HK-2 (cell line): ENCODE measurements at regions not wholly inside any gene's neighbourhood (a gene's known extent, or its start where the extent isn't known, plus 50 kb on each side); places are given as distances from the start of the nearest gene placed in this dataset.
A peak's percentile ranks its signal among the peaks of the same experiment; 100 is the strongest.
"Not testable (repeated sequence)": the region's sequence is repeated elsewhere in the genome, so short reads cannot be mapped to it uniquely, and the experiment has no call there.

Source experiments
- DNase-seq: peaks from one replicate; pipeline ENCODE4 v3.0.0-alpha.2; 2018; ENCODE audit not compliant: unreplicated experiment

DNA sequence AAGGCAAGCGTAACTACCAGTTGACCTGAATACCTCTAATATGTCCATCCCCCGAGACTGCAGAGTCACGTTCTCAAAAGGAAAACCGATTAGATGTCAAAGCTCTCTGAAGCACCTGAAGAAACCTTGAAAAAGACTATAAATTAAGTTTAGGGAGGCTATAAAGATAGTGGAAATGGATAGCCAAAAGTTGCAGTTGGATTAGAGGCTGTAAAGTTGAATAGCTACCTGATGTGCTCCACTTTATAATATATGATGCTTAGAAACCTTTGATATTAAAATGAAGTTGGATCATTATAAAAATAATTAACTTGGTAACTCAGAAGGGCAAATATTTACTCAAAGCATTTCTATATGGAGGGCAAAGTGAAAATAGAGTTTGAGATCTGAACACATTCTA, 506.6 kb upstream of the AGA start:
- DNase-seq = no peak

DNA sequence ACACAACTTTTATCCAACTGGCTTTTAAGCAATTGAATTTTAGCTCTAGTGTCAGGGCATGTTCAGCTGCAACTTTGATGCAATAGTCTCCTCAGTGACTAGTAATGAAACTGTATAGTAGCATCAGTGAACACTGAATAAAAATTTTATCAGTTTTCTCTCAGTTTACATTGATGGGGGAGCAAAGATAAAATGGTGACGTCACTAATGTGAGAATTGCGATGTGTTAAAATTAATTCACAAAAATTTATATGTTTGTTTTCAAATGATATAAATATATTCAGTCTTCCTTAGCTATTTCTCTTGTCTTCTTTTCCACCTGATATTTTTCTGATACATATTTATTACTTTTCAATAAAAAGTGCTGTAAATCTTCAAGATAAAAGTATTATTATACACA, 508.8 kb upstream of the AGA start:
- DNase-seq = no peak

DNA sequence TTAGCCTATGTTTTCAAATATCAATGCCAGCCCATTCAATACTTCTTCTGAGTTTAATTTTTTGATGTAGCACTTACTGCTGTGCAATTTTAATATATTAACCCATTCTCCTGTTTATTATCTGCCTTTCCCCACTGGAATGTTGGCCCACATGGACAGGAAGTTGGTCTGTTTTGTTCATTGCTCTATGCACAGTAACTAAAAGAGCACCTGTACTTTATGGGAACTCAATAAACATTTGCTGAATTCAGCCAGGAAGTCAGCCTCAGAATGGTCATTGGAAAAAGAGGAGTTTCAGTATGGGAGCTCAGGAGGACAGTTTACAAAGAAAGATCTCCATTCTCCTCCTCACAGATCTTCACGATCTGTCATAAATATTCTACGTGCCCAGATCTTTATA, 510.5 kb upstream of the AGA start:
- DNase-seq = no peak

DNA sequence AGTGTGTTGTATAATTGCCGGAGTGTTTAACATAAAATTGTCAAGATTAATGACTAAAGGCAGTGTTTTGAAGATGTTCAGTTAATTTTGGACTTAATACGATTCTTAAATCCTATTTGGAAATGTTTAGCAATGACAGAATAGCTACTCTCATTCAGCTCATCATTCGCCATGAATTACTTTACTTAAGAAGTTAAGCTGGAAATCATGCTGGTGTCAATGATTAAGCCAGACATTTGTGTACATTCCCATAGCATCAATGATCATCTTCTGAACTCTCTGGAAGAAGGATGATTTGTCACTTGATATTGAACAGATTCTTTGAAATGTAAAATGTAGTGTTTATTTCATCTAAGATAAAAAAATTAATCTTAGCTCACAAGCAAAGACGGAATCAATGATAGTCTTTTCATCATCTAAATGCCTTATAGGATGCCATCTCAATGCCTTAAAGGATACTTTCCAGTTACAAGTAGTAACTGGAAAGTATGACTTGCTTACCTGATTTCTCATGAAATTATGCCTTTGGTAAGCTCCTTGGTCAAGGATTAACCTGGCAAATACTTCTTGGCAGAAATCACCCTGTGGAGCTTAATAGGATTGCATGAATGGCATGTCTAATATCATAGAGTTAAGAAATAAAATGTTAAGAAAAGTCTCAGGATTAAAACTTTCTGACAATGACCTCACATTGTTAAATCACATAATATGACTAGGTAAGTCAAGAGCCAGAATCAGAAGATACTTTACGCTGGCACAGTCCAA, 515.5 kb upstream of the AGA start:
- no peak for DNase-seq

DNA sequence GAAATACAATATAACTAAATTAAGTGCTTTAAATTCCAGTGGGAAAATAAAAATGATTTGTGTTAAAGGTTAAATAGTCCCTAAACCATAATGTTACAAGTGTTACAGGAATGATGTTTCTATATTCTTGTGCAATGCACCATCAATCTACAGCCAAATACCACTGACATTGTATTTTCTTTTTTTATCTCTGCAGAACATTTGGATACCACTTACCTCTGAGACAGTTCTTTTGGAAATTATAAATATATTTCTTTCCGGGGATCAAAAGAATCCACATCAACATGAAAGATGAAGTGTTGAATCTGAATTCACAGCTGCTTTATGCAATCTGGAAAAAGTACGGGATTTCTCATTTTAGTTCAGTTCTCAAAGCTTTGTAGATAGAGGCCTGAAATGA, 518.3 kb upstream of the AGA start:
- no peak for DNase-seq

DNA sequence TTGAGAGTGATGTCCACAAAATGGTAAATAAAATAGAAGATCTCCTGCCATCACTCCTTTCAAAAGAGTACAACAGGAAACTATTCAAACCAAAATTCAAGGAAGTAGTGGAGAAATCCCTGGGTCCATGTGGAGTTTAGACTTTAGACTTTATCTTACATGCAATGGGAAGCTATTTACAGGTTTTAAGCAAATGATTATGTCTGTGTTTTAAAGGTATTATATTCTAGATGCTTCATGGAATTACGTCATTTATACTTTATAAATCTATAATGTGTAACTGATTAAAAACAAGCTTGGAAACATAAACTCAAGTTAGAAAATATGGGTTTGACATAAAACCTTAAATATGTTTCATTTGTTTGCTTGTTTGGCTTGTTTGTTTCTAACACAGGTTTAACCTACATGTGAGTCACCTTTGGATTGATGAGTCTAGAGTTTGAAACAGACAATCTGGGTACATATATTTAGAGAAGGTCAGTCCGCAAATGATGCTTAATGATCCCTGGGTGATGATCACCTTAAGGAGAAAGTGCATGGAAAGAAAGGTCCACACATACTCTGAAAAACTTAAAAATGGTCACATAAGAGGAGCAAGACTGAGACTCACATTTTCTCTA, 519.6 kb upstream of the AGA start:
- DNase-seq = no peak

DNA sequence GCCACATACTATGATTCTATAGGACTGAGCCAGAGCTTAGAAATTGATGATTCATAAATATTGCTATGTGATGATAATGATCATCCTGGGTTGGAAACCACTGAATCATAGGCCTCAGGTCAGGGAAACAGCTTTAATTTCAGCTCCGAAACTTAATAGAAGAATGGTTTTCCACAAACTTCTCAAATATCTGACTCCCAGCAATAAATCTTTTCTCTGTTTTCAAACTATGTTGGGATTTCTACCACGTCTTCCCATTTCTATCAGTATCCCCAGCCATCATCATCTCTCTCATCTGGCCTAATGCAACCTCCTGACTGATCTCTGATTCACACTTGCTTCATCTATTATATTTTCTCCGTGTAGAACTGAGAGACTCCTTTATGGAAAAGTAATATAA, 521.8 kb upstream of the AGA start:
- no peak for DNase-seq

DNA sequence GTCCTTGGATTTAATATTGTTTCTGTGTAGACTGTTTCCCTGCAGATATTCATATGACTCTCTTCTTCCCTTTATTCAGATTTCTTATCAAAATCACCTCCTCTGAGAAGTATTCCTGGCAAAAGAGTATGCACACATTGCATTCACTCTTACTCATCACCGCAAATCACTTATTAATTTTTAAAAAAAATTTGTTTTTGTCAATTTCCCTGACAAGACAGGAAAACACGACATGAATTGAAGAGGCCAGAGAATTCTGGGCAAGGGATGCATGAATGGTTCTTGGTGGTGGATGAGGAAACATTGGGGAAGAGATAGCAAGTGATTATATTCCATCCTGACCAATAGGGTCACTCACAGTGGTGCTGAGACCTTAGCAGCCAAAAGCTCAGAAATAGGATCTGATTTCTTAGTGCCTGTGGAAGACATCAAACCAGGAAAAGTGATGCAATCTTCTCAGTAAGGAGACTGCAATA, 522.5 kb upstream of the AGA start:
- peak; percentile 4 for DNase-seq

DNA sequence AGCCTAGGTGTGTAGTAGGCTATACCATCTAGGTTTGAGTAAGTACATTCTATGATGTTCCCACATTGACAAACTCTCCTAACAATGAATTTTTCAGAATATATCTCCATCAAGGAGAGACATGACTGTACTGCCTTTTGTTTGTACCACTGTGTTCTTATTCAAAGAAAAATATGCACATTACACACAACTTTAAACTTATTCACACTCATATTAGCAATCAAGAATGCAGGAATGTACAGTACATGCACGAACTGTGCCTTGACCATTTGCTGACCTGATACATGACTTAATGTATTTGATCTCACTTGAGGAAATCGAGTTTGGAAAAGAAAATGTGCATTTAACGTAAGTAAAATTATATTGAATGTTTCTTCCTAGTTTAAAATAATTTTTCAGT, 525.1 kb upstream of the AGA start:
- no peak for DNase-seq

DNA sequence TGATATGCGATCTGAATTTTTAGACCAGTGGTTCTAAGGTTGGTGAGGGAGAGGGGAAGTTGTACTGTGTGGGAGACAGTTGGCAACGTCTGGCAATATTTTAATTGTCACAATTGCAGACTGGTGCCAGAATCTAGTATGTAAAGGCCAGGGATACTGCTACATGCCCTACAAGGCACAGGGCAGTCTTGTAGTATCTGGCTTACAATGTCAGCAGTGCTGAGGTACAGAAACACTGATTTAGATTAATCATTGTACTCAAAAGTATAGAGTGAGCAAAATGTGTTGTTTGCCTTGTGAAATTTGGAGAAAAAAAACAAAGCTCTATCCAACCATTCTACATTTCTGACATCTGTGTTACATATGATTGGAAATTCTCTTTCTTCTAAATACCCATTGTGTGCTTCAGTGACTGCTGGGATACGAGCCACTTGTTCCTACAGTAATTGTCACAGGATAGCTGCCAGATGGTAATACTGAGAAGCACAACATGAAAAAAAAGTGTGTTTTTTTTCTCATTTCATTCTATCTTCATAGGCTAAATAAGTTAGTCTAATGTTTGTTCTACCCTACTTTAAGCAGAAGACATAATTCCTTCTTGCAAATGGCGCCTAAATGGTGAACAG, 526.7 kb upstream of the AGA start:
- DNase-seq = no peak

DNA sequence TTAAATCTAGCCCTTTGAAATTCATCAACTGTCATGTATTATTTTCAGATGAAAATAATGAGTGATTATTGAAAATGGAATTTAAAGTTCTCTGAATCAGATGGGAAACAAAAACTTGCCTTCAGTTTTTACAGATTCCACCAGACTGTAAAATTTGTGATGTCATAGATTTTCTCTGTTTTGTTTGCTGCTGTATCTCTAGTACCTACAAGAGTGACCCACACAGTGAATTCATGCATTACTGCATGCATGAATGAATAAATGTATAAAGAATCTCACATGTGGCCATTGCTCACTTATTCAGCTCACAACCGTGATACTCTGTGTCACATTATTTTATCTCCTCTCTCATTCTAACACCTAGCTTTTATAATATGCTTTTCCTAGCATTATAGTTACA, 532.2 kb upstream of the AGA start:
- no peak for DNase-seq

DNA sequence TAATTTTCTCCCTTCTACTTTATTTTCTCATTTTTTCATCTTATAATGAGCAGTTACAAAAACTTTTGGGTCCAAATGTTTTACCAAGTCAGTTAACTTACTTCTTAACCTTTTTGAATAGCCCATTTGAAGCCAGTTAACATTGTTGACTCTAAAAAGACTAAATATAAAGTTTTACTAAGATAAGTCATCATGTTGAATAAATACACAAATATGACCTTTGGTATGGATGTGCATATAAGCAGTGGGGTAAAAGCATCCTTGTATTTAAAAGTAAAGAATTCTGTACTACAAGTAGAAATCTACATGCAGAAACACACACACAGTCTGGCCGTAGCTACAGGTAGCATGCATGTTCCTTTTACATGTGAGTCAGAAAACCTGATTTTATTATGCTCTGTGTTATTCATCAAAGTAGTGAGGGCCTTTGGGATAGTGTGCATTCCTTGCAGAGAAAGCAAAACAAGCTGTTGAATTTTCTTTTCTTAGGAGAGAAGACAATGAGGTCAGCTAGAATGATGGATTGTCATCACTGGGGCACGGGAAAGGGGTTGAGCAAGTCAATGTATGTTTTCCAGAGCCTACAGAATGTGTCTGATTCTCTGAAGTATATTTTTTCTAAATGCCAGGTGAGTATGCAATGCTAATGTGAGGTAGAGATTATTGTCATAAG, 533.2 kb upstream of the AGA start:
- no peak for DNase-seq

DNA sequence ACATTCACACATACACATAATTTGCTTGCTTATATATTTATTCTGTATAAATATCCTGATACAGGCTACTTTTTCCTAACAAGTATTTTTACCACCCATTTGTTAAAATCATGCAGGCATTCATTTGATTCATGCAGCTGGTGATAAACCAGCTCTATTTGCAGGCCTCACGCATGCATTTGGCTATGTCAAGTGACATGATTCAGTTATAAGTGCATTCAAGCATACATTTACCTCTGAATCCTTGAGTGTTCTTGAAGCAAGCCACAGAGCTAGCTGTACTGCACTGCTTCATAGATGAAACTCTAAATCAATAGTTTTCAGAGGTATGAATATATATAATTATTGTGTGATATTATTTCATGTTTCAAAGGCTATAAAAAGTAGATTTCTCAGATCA, 544.0 kb upstream of the AGA start:
- DNase-seq = no peak

DNA sequence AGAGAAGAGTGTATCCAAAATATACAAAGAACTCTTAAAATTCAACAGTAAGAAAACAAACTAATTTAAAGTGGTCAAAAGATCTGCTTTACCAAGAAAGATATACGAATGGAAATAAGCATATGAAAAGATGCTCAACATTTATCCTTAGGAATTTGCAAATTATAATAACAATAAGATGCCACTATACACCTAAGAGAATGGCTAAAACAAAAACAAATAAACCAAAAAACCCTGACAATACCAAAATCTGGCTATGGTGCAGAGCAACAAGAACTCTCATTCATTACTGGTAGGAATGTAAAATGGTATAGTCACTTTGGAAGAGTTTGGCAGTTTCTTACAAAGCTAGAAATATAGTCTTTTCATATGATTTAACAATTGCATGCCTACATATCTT, 545.7 kb upstream of the AGA start:
- DNase-seq = no peak

DNA sequence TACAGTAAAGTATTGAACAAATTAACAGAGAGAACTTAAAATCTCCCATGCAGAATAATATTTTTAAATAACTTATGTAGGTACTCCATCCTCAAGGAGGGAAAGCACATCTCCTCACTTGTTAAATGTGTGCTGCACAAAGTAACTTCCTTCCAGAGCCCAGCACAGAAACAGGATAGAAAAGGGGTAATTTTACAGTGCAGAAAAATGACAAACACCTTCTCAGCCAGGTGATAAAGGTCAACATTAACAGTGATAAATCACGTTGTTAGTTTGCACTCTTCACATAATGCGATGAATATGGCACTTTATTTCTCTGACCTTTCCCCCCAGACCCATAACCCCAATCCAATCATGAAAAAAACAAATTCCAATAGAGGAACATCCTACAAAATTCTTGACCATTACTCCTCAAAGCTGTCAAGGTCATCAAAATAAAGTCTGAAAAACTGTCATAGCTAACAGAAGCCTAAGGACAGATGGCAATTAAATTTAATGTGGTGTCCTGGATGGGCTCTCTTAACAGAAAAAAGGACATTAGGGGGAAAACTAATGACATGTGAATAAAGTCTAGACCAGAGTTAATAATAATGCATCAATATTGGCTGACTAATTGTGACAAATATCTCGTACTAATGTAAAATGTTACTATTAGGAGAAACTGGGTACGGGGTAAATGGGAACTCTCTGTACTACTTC, 547.4 kb upstream of the AGA start:
- DNase-seq = no peak

DNA sequence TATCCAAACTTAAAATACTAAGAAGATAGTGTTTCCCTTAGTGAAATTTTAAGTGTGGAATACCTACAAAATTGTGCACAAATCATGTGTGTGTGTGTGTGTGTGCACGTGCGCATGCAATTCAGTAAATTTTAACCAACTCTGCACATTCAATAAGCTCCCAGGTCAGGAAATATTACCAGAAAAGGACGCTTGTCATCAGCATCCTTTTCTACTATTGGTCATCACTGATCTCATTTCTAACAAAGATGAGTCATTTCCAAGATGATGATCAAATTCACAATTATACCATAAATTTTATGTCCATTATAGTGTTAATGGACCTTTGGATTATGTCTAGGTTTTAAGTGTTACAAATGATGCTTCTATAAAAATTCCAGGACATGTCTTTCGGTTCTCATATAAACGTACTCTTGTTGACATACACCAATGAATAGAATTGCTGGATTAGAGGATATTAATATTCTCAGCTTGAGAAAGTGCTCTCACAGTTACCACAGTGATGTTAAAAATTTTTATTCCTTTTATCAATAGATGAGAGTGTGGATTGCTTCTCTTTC, 560.9 kb upstream of the AGA start:
- no peak for DNase-seq

DNA sequence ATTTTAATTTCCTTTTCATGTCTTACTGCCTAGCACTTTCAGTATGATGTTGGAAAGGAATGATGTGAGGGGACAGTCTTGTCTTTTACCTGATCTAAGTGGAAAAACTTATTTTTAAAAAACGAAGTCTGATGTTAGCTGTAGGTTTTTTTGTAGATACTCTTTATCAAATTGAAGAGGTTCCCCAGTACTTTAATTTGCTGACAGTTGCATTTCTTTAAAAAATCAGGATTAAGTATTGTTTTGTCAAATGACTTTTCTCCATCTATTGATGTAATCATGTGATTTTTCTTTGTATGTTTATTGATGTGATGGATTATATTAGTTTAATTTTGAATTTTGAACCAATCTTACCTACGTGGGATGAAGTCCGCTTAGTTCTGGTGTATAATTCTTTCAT, 568.4 kb upstream of the AGA start:
- DNase-seq = no peak

DNA sequence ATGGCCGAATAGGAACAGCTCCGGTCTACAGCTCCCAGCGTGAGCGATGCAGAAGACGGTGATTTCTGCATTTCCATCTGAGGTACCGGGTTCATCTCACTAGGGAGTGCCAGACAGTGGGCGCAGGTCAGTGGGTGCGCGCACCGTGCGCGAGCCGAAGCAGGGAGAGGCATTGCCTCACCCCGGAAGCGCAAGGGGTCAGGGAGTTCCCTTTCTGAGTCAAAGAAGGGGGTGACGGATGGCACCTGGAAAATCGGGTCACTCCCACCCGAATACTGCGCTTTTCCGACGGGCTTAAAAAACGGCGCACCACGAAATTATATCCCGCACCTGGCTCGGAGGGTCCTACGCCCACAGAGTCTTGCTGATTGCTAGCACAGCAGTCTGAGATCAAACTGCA, 572.8 kb upstream of the AGA start:
- not testable (repeated sequence) for DNase-seq

DNA sequence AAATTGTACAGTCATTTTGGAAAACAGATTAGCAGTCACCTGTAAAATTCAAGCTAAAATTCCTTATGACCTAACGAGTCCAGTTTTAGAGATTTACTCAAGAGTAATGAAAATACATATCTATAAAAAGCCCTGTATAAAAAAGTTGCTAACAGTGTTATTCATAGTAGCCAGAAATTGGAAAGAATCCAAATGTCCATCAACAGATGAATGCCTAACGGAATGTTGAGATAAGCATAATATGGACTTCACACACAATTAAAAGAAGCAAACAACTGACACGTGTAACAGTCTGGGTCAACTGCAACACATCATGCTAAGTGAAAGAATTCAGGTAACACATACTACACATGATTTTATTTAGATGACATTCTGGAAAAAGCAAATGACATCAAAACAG, 584.8 kb upstream of the AGA start:
- DNase-seq = no peak

DNA sequence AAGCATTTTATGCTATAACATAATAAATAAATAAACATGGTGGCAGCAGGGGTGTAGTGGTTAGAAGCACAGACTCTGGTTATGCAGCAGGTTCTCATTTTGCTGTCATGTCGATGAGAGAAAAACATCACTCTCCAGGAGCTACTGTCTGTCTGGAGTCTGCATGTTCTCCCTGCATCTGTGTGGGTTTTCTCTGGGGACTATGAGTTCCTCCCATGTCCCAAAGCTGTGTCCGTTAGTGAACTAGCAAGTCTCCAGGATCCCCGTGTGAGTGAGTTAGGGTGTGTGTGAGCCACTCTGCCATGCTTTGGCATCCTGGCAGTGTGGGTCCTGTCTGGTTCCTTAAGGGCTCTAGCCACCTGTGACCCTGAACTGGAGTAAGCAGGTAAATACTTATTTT, 585.6 kb upstream of the AGA start:
- DNase-seq = no peak

DNA sequence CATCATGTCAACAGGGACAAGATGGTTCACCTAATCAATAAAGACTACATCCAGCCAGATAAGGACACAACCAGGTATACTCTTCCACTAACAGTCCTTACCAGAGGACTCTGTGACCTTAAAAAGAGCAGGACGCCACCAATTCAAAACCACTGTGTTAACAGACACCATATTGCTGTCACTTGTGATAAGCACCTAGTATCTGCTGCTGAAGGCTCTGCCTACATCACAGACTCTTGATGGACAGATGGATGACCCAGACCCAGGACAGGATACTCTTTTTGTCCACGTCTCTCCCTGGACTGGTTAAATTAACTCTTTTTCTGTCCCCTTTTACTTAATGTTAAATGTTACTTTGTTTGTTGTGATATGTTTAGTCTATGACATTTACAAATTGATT, 586.2 kb upstream of the AGA start:
- DNase-seq = no peak
